GM23338 (cell line): ENCODE measurements at regions not wholly inside any gene's neighbourhood (a gene's known extent, or its start where the extent isn't known, plus 50 kb on each side); places are given as distances from the start of the nearest gene placed in this dataset.

ENCODE experiments used
- ATAC-seq: fragments of 200-7000 bp; cut with Tn5 transposase; 3 replicates; pipeline ENCODE4 v1.9.1; 2020
- DNase-seq: peaks from one replicate; pipeline ENCODE4 v3.0.0-alpha.2; 2015; ENCODE audit warnings: low spot score
- H2AFZ ChIP-seq: fragments of 200-600 bp; sonication (generic); 2 replicates; pipeline ENCODE4 v1.8.0; 2016; ENCODE audit warnings: antibody characterized with exemption, mild to moderate bottlenecking, moderate library complexity
- H3F3A ChIP-seq: fragments of 200-600 bp; sonication (generic); replicated peaks from 2 replicates; pipeline ENCODE4 v1.8.0; 2017; ENCODE audit warnings: antibody characterized with exemption, mixed run types, low read depth
- H3K27ac ChIP-seq: fragments of 200-600 bp; sonication (generic); 2 replicates; pipeline ENCODE4 v1.6.1; 2016; ENCODE audit warnings: low read depth
- H3K27me3 ChIP-seq: fragments of 200-600 bp; sonication (generic); 2 replicates; pipeline ENCODE4 v1.8.0; 2016; ENCODE audit warnings: mild to moderate bottlenecking, mixed run types, moderate library complexity; ENCODE audit not compliant: insufficient read depth
- H3K36me3 ChIP-seq: fragments of 200-600 bp; sonication (generic); 2 replicates; pipeline ENCODE4 v1.8.0; 2016; ENCODE audit warnings: mild to moderate bottlenecking; ENCODE audit not compliant: insufficient read depth
- H3K4me1 ChIP-seq: fragments of 200-600 bp; sonication (generic); 2 replicates; pipeline ENCODE4 v1.8.0; 2016; ENCODE audit warnings: mild to moderate bottlenecking, moderate library complexity; ENCODE audit not compliant: insufficient read depth
- H3K4me2 ChIP-seq: fragments of 200-600 bp; sonication (generic); 2 replicates; pipeline ENCODE4 v1.7.1; 2017; ENCODE audit warnings: mixed run types
- H3K4me3 ChIP-seq: fragments of 200-600 bp; sonication (generic); 2 replicates; pipeline ENCODE4 v1.6.1; 2016; ENCODE audit warnings: mixed run types
- H3K79me2 ChIP-seq: fragments of 200-600 bp; sonication (generic); replicated peaks from 2 replicates; pipeline ENCODE4 v1.8.0; 2017; ENCODE audit warnings: mild to moderate bottlenecking; ENCODE audit not compliant: insufficient read depth
- H3K9me2 ChIP-seq: fragments of 200-600 bp; sonication (generic); 2 replicates; pipeline ENCODE4 v1.8.0; 2017; ENCODE audit not compliant: insufficient read depth
- H4K20me1 ChIP-seq: fragments of 200-600 bp; sonication (generic); replicated peaks from 2 replicates; pipeline ENCODE4 v1.8.0; 2017; ENCODE audit warnings: mild to moderate bottlenecking; ENCODE audit not compliant: insufficient read depth
- H3K27ac Mint-ChIP-seq: 2 replicates; pipeline ENCODE4 v1.8.0; 2020; ENCODE audit warnings: inconsistent platforms, mild to moderate bottlenecking, moderate library complexity, mixed read lengths
- H3K27me3 Mint-ChIP-seq: 3 replicates; pipeline ENCODE4 v1.8.0; 2022; ENCODE audit warnings: low read depth, mild to moderate bottlenecking, moderate library complexity, mixed read lengths, inconsistent platforms; ENCODE audit not compliant: insufficient read depth, poor library complexity
- H3K36me3 Mint-ChIP-seq: 3 replicates; pipeline ENCODE4 v1.8.0; 2021; ENCODE audit warnings: low read depth, mild to moderate bottlenecking, inconsistent platforms, moderate library complexity, mixed read lengths
- H3K4me1 Mint-ChIP-seq: 3 replicates; pipeline ENCODE4 v1.8.0; 2020; ENCODE audit warnings: mild to moderate bottlenecking, inconsistent platforms, mixed read lengths
- H3K4me3 Mint-ChIP-seq: 3 replicates; pipeline ENCODE4 v1.8.0; 2021; ENCODE audit warnings: moderate library complexity, mild to moderate bottlenecking, inconsistent platforms, mixed read lengths
- H3K9me3 Mint-ChIP-seq: 3 replicates; pipeline ENCODE4 v1.8.0; 2020; ENCODE audit warnings: moderate library complexity, mild to moderate bottlenecking, inconsistent platforms, mixed read lengths
- CREB1 ChIP-seq: fragments of 250-450 bp; sonication (Bioruptor Pico); IDR thresholded peaks from 2 replicates; pipeline ENCODE4 v1.5.0; 2020; ENCODE audit warnings: low read depth, mild to moderate bottlenecking, moderate library complexity
- CTCF ChIP-seq, 2 experiments: fragments of 200-600 bp in 1 of 2; sonication (generic) in 1 of 2; conservative IDR thresholded peaks; 2 replicates each; pipeline versions ENCODE4 v1.5.1 to v1.6.1; 2016 to 2017; ENCODE audit warnings: antibody characterized with exemption in 2 of 2, low read depth in 2 of 2, mild to moderate bottlenecking in 2 of 2, moderate library complexity in 1 of 2
- EZH2 ChIP-seq: fragments of 200-600 bp; sonication (generic); IDR thresholded peaks from one replicate; pipeline ENCODE4 v1.8.0; 2017; ENCODE audit warnings: antibody characterized with exemption, mild to moderate bottlenecking, low read depth; ENCODE audit not compliant: unreplicated experiment
- EZH2phosphoT487 ChIP-seq: fragments of 200-600 bp; sonication (generic); IDR thresholded peaks from one replicate; pipeline ENCODE4 v1.8.1; 2018; ENCODE audit warnings: antibody characterized with exemption; ENCODE audit not compliant: unreplicated experiment
- JUNB ChIP-seq: IDR thresholded peaks from one replicate; pipeline ENCODE4 v1.6.1; 2016; ENCODE audit warnings: antibody characterized with exemption; ENCODE audit not compliant: unreplicated experiment
- NANOG ChIP-seq: IDR thresholded peaks from 2 replicates; pipeline ENCODE4 v1.6.1; 2016; ENCODE audit warnings: antibody characterized with exemption, borderline replicate concordance
- POLR2AphosphoS5 ChIP-seq: IDR thresholded peaks from 2 replicates; pipeline ENCODE4 v1.6.1; 2016; ENCODE audit warnings: antibody characterized with exemption, low read depth
- STAT1 ChIP-seq: IDR thresholded peaks from one replicate; pipeline ENCODE4 v1.6.1; 2016; ENCODE audit warnings: antibody characterized with exemption; ENCODE audit not compliant: unreplicated experiment
- ZNF114 ChIP-seq: fragments of 250-450 bp; sonication (Bioruptor Pico); IDR thresholded peaks from 2 replicates; pipeline ENCODE4 v1.5.0; 2020; ENCODE audit warnings: mild to moderate bottlenecking, moderate library complexity
- ZNF331 ChIP-seq: fragments of 250-450 bp; sonication (Bioruptor Pico); IDR thresholded peaks from 2 replicates; pipeline ENCODE4 v1.5.0; 2020; ENCODE audit warnings: low read depth, mild to moderate bottlenecking, moderate library complexity
- TF ChIP-seq, protein P1 (sequence below): IDR thresholded peaks from one replicate; pipeline ENCODE4 v1.6.1; 2018; ENCODE audit warnings: antibody characterized with exemption; ENCODE audit not compliant: unreplicated experiment
- TF ChIP-seq, protein P2 (sequence below): IDR thresholded peaks from 2 replicates; pipeline ENCODE4 v1.6.1; 2016; ENCODE audit warnings: antibody characterized with exemption

DNA sequence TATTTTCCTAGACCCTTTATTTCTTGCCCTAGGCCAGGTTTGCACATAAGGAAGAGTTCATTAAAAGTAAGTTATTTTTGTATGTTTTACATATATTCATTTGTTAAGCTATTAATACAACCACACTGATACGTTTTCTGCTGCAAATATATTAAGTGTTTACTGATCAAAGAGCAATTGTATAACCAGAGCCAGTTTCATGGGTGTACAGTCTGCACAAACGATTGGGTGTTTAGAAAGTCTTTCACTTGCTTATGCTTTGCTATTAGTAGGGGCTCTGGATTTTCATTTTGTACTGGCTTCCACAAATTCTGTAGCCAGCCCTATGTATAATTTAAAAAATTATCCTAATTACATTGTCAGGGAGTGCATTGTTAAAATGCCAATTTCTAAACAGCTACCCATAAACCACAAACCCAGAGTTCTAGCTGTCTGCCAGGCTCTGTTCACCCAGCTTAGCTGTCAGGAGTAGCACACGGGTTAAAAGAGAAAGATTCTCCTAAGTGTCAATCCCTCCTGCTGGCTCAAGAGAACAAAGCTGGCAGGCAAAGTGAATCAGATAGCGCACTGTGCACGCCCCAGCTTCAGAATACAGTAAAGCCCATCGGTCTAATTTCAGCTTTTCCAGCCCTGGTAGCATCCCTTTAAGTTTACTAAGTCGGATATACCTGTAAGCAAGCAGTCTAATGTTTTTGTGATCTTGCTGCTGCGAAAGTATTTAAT, 151.0 kb upstream of the LMO3 start (continued):
- TF ChIP-seq, protein P1, sequence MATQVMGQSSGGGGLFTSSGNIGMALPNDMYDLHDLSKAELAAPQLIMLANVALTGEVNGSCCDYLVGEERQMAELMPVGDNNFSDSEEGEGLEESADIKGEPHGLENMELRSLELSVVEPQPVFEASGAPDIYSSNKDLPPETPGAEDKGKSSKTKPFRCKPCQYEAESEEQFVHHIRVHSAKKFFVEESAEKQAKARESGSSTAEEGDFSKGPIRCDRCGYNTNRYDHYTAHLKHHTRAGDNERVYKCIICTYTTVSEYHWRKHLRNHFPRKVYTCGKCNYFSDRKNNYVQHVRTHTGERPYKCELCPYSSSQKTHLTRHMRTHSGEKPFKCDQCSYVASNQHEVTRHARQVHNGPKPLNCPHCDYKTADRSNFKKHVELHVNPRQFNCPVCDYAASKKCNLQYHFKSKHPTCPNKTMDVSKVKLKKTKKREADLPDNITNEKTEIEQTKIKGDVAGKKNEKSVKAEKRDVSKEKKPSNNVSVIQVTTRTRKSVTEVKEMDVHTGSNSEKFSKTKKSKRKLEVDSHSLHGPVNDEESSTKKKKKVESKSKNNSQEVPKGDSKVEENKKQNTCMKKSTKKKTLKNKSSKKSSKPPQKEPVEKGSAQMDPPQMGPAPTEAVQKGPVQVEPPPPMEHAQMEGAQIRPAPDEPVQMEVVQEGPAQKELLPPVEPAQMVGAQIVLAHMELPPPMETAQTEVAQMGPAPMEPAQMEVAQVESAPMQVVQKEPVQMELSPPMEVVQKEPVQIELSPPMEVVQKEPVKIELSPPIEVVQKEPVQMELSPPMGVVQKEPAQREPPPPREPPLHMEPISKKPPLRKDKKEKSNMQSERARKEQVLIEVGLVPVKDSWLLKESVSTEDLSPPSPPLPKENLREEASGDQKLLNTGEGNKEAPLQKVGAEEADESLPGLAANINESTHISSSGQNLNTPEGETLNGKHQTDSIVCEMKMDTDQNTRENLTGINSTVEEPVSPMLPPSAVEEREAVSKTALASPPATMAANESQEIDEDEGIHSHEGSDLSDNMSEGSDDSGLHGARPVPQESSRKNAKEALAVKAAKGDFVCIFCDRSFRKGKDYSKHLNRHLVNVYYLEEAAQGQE = no peak
- TF ChIP-seq EZH2 (no peak), JUNB (no peak), CTCF (conservative IDR thresholded peaks at IDR 0.05; ENCODE audit: low read depth in 2 of 2) (no peak), CREB1 (CRISPR knock-in tag) (no peak), ZNF331 (no peak)

- H3K27me3 ChIP-seq = no peaks in the 10 kb centered on the region
- H4K20me1 ChIP-seq = no peaks in the 10 kb centered on the region
- H3K4me3 Mint-ChIP-seq = no peak overlapping the region
- no peaks in the 10 kb centered on the region for H3K4me1 Mint-ChIP-seq
- no peak for DNase-seq
- no peaks in the 10 kb centered on the region for H3K9me3 Mint-ChIP-seq
- H3K4me2 ChIP-seq = no peak overlapping the region
- H3F3A ChIP-seq = no peaks in the 10 kb centered on the region
- TF ChIP-seq POLR2AphosphoS5 = no peak
- no peaks in the 10 kb centered on the region for H3K79me2 ChIP-seq
- no peaks in the 10 kb centered on the region for H3K36me3 Mint-ChIP-seq
- ATAC-seq = no peak
- no peaks in the 10 kb centered on the region for H3K4me1 ChIP-seq
- H3K27ac Mint-ChIP-seq = no peak overlapping the region
- no peaks in the 10 kb centered on the region for H3K36me3 ChIP-seq
- H3K27me3 Mint-ChIP-seq = no peaks in the 10 kb centered on the region
- no peak overlapping the region for H2AFZ ChIP-seq
- no peaks in the 10 kb centered on the region for H3K9me2 ChIP-seq
- H3K4me3 ChIP-seq = no peak overlapping the region
- H3K27ac ChIP-seq = no peak overlapping the region
Observed at GRCh38 chr12:16730772-16731171, 124.8 kb upstream of the LMO3 start.

DNA sequence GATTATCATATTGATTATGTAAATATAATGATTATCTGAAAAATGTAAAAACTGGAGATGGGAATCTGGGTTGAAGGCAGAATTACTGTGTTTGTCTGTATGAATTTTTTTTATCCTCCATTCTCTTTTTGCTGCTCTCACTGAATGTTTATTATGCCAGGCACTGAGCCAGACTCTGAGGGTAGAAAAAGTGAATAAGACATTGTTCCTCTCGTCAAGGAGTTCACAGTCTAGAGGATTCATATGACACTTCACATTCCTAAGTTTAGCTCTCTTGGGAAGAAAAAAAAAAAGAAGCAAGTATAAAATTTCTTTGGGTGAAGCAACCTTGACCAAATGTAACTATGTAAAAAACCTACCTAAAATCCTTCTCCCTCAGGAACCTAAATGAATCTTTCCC, 120.9 kb upstream of the LMO3 start:
- DNase-seq = no peak
- H3K27ac Mint-ChIP-seq = no peak overlapping the region
- TF ChIP-seq CTCF (conservative IDR thresholded peaks at IDR 0.05; ENCODE audit: low read depth in 2 of 2) = no peak
- no peak for TF ChIP-seq EZH2phosphoT487
- no peak for TF ChIP-seq ZNF331
- TF ChIP-seq, protein P2, sequence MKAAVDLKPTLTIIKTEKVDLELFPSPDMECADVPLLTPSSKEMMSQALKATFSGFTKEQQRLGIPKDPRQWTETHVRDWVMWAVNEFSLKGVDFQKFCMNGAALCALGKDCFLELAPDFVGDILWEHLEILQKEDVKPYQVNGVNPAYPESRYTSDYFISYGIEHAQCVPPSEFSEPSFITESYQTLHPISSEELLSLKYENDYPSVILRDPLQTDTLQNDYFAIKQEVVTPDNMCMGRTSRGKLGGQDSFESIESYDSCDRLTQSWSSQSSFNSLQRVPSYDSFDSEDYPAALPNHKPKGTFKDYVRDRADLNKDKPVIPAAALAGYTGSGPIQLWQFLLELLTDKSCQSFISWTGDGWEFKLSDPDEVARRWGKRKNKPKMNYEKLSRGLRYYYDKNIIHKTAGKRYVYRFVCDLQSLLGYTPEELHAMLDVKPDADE = no peak
- TF ChIP-seq STAT1 = no peak
- no peak for TF ChIP-seq ZNF114 (CRISPR knock-in tag)
- no peak for TF ChIP-seq EZH2
- TF ChIP-seq NANOG = no peak
- TF ChIP-seq POLR2AphosphoS5 = no peak
- TF ChIP-seq CREB1 (CRISPR knock-in tag) = no peak

More for the DNA sequence above, 120.9 kb upstream of the LMO3 start:
- Mint-ChIP-seq H3K4me3 (no peak overlapping the region), H3K4me1 (no peaks in the 10 kb centered on the region), H3K27me3 (no peaks in the 10 kb centered on the region), H3K36me3 (no peaks in the 10 kb centered on the region), H3K9me3 (no peaks in the 10 kb centered on the region)
- H3K36me3 ChIP-seq = no peaks in the 10 kb centered on the region
- no peak overlapping the region for H3K4me3 ChIP-seq
- no peaks in the 10 kb centered on the region for H3F3A ChIP-seq
- ATAC-seq = no peak
- H3K4me1 ChIP-seq = no peaks in the 10 kb centered on the region
- no peak overlapping the region for H3K27ac ChIP-seq
- H3K4me2 ChIP-seq = no peak overlapping the region
- no peaks in the 10 kb centered on the region for H3K9me2 ChIP-seq
- no peaks in the 10 kb centered on the region for H3K79me2 ChIP-seq
- no peaks in the 10 kb centered on the region for H3K27me3 ChIP-seq
- H2AFZ ChIP-seq = no peak overlapping the region
- H4K20me1 ChIP-seq = no peaks in the 10 kb centered on the region
